Gastrocnemius medialis (tissue), 4 donors: ENCODE measurements at regions not wholly inside any gene's neighbourhood (a gene's known extent, or its start where the extent isn't known, plus 50 kb on each side); places are given as distances from the start of the nearest gene placed in this dataset.

Experiments
- ATAC-seq, 2 donors: fragments of 150-250 bp; one replicate each; pipeline ENCODE4 v1.9.1; 2016
- DNase-seq, 2 donors: peaks; one replicate each; pipeline ENCODE4 v3.0.0-alpha.2; 2019
- H3K27ac ChIP-seq, 4 donors: fragments of 200-600 bp; sonication (generic); 1 replicate in 1 of 4; 2 replicates in 3 of 4; pipeline ENCODE4 v1.5.1; 2016 to 2018; ENCODE audit warnings: mild to moderate bottlenecking in 2 of 4, moderate library complexity in 1 of 4
- H3K27me3 ChIP-seq, 3 donors: fragments of 200-600 bp; sonication (generic) in 2 of 3; 1 replicate in 1 of 3; 2 replicates in 2 of 3; pipeline versions ENCODE4 v1.5.1 to v1.6.0; 2016 to 2019; ENCODE audit warnings: mild to moderate bottlenecking in 1 of 3, moderate library complexity in 1 of 3
- H3K36me3 ChIP-seq, 2 donors: fragments of 200-600 bp; sonication (generic) in 1 of 2; one replicate each; pipeline ENCODE4 v1.5.1; 2017 to 2018
- H3K4me1 ChIP-seq, 2 donors: fragments of 200-600 bp; sonication (generic) in 1 of 2; one replicate each; pipeline ENCODE4 v1.5.1; 2016 to 2017; ENCODE audit warnings: mild to moderate bottlenecking in 2 of 2
- H3K4me3 ChIP-seq, 4 donors: fragments of 200-600 bp; sonication (generic) in 3 of 4; 1 replicate in 1 of 4; 2 replicates in 3 of 4; pipeline ENCODE4 v1.5.1; 2016 to 2019; ENCODE audit warnings: mild to moderate bottlenecking in 2 of 4
- H3K9me3 ChIP-seq, 3 donors: fragments of 200-600 bp; sonication (generic) in 2 of 3; 1 replicate in 1 of 3; 2 replicates in 2 of 3; pipeline ENCODE4 v1.5.1; 2016 to 2019
- POLR2A ChIP-seq, 2 donors: fragments of 450-650 bp; IDR thresholded peaks; one replicate each; pipeline ENCODE4 v1.6.1; 2017; ENCODE audit warnings: antibody characterized with exemption in 2 of 2, mild to moderate bottlenecking in 2 of 2, moderate library complexity in 2 of 2
- in situ Hi-C, 4 donors: fragments of 200-750 bp; cut with MboI; loops; one replicate each; pipeline versions ENCODE4 v1.15.0 to v1.8.0; 2017; ENCODE audit warnings: low sequenced_read_pairs in 4 of 4
- intact Hi-C: fragments of 100-400 bp; cut with DNase I; formaldehyde crosslinking; loops from one replicate; pipeline ENCODE4 v1.15.1; 2023; ENCODE audit warnings: low total_unique reads
- TF ChIP-seq, protein P1 (sequence below), 5 experiments: fragments of 450-650 bp in 3 of 5; fragments of 200-600 bp in 2 of 5; sonication (generic) in 2 of 5; IDR thresholded peaks in 4 of 5; conservative IDR thresholded peaks in 1 of 5; 1 replicate in 4 of 5; 2 replicates in 1 of 5; pipeline ENCODE4 v1.5.1; 2016 to 2019; ENCODE audit warnings: antibody characterized with exemption in 5 of 5, mild to moderate bottlenecking in 3 of 5, moderate library complexity in 3 of 5

DNA sequence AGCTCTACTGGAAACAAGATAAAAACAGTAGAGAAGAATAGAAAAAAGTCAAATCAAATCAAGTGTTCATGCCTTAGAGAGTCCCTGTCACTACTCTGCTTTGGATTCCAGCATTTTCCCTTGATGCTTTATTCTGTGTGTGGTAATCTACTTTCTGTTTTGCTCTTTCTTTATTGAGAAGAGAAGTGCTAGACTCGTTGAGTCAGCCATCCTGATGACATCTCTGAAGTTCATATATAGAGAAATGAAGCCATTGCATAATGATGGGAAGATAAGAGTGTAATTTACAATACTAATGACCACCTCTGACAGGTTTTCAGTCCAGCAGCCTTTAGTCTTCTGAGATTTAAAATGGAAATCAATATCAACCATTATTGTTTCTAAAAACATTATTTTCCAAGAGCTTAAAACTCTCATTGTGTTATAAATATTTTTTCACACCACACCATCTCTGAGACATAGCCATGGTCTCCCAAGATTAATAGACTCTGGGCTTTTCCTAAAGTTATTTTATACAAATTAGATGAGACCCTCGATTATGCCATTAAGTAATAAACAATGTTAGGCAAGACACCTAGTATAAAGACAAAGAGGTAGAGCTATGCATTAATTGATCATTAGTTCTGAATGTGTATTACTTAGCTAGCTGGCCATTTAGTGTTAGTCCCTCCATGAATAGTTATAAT is 679.0 kb upstream of the ACVR2A start:
- DNase-seq (no peak), ATAC-seq (no peak)
- in situ Hi-C loops, result no loop called here
- Histone ChIP-seq H3K27me3 (no peaks in the 10 kb centered on the region), H3K4me1 (no peaks in the 10 kb centered on the region), H3K27ac (no peak overlapping the region), H3K9me3 (no peaks in the 10 kb centered on the region), H3K36me3 (no peaks in the 10 kb centered on the region), H3K4me3 (no peak overlapping the region)
- intact Hi-C loops, result no loop called here
- TF ChIP-seq POLR2A (IDR thresholded peaks at IDR 0.05), result no peak
- TF ChIP-seq, protein P1, sequence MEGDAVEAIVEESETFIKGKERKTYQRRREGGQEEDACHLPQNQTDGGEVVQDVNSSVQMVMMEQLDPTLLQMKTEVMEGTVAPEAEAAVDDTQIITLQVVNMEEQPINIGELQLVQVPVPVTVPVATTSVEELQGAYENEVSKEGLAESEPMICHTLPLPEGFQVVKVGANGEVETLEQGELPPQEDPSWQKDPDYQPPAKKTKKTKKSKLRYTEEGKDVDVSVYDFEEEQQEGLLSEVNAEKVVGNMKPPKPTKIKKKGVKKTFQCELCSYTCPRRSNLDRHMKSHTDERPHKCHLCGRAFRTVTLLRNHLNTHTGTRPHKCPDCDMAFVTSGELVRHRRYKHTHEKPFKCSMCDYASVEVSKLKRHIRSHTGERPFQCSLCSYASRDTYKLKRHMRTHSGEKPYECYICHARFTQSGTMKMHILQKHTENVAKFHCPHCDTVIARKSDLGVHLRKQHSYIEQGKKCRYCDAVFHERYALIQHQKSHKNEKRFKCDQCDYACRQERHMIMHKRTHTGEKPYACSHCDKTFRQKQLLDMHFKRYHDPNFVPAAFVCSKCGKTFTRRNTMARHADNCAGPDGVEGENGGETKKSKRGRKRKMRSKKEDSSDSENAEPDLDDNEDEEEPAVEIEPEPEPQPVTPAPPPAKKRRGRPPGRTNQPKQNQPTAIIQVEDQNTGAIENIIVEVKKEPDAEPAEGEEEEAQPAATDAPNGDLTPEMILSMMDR (IDR thresholded peaks at IDR 0.05 in 4 of 5, conservative IDR thresholded peaks at IDR 0.05 in 1 of 5), result no peak

DNA sequence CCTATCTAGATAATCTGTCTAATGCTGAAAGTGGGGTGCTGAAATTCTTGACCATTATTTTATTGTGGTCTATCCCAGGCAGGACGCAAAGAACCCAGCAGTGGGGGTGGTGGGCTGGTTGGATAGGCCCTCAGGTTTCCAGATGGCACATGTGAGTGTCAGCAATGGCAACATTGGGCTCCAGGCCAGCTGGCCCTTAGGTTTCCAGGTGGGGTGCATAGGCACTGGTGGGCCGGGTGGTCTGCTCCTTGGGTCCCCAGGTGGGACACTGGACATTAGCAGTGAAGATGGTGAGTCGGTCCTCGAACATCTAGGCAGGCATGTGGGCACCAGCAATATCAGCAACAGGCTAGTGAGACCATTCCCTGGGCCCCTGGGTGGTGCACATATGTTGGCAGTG is 680.3 kb upstream of the ACVR2A start:
- intact Hi-C loops, result no loop called here
- ATAC-seq, result no peak
- DNase-seq, result no peak

DNA sequence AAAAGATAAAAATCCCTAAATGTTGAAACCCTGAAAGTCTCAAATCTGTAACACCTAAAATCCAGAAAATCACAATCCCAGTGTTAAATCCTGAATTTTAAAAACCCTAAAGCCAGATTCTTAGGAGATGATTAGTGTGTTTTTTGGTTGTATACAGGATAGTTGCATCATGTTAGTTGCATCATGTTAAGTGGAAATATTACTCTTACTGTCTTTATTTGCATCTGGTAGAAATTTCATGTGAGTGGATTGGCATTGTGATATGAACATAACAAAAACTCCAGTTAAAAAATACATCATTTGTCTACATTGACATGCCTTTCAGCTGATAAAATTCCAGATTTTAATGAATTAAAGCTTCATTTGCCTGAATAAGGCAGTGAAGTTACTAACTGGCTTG is 683.1 kb upstream of the ACVR2A start:
- in situ Hi-C loops, result no loop called here
- H3K4me1 ChIP-seq, result no peaks in the 10 kb centered on the region
- H3K9me3 ChIP-seq, result no peaks in the 10 kb centered on the region
- no peaks in the 10 kb centered on the region for H3K27me3 ChIP-seq
- intact Hi-C loops, result no loop called here
- DNase-seq, result no peak
- H3K36me3 ChIP-seq, result no peaks in the 10 kb centered on the region
- no peak overlapping the region for H3K4me3 ChIP-seq
- no peak for ATAC-seq
- H3K27ac ChIP-seq, result no peak overlapping the region
- TF ChIP-seq, protein P1 (IDR thresholded peaks at IDR 0.05 in 4 of 5, conservative IDR thresholded peaks at IDR 0.05 in 1 of 5), result no peak
- no peak for TF ChIP-seq POLR2A (IDR thresholded peaks at IDR 0.05)

More for the DNA sequence above, 680.3 kb upstream of the ACVR2A start:
- TF ChIP-seq POLR2A (IDR thresholded peaks at IDR 0.05), result no peak
- TF ChIP-seq, protein P1 (IDR thresholded peaks at IDR 0.05 in 4 of 5, conservative IDR thresholded peaks at IDR 0.05 in 1 of 5), result no peak
- no peaks in the 10 kb centered on the region for H3K4me1 ChIP-seq
- H3K9me3 ChIP-seq, result no peaks in the 10 kb centered on the region
- H3K27me3 ChIP-seq, result no peaks in the 10 kb centered on the region
- in situ Hi-C loops, result no loop called here
- H3K36me3 ChIP-seq, result no peaks in the 10 kb centered on the region
- H3K27ac ChIP-seq, result no peak overlapping the region
- H3K4me3 ChIP-seq, result no peak overlapping the region

DNA sequence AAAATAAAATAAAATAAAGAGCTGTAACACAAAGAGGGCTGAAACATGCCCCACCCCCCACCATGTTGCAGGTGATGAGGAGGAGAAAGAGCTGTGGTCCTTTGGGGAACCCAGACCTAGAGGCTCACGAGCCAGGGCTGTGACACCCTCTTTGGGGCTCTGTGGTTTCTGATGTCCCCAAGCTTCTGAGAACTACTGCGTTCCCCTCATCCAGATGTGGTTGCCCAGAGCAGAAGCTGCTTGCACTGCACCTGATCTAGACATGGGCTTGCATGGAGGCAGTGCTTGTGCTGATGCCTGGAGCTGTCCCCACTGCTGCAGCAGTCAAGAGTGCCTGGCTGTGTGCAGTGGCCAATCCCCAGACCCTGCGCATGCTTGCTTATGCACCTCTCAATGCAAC is 687.9 kb upstream of the ACVR2A start:
- no peak overlapping the region for H3K27ac ChIP-seq
- DNase-seq (no peak), ATAC-seq (no peak)
- no peaks in the 10 kb centered on the region for H3K4me1 ChIP-seq
- H3K27me3 ChIP-seq, result no peaks in the 10 kb centered on the region
- TF ChIP-seq POLR2A (IDR thresholded peaks at IDR 0.05), result no peak
- TF ChIP-seq, protein P1 (IDR thresholded peaks at IDR 0.05 in 4 of 5, conservative IDR thresholded peaks at IDR 0.05 in 1 of 5), result no peak
- intact Hi-C loops (no loop called here), in situ Hi-C loops (no loop called here)
- no peaks in the 10 kb centered on the region for H3K36me3 ChIP-seq
- H3K9me3 ChIP-seq, result no peaks in the 10 kb centered on the region
- H3K4me3 ChIP-seq, result no peak overlapping the region

DNA sequence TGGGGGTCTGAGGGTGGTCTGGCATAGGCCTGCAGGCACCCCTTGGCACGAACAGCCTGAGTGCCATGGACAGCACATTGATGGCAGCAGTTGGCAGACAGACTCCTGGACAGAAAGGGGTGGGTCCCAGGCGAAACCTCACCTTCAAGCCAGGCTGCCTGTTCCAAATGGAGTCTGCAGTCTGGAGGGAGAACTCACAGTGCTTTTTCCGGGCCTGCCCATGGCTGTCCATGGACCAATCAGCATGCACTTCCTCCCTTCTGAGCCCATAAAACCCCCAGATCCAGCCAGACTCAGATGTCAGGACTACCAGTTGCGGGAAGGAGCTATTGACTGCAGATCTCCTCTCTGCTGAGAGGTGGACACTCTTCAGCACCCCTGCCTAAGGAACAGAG is 694.6 kb upstream of the ACVR2A start:
- no peak overlapping the region for H3K27ac ChIP-seq
- in situ Hi-C loops (no loop called here), intact Hi-C loops (no loop called here)
- DNase-seq (no peak), ATAC-seq (no peak)
- H3K4me1 ChIP-seq, result no peaks in the 10 kb centered on the region
- TF ChIP-seq POLR2A (IDR thresholded peaks at IDR 0.05), result no peak
- TF ChIP-seq, protein P1 (IDR thresholded peaks at IDR 0.05 in 4 of 5, conservative IDR thresholded peaks at IDR 0.05 in 1 of 5), result no peak
- H3K4me3 ChIP-seq, result no peak overlapping the region
- no peaks in the 10 kb centered on the region for H3K36me3 ChIP-seq
- no peaks in the 10 kb centered on the region for H3K27me3 ChIP-seq
- H3K9me3 ChIP-seq, result no peaks in the 10 kb centered on the region
